ENCODE measurements at regions not wholly inside any gene's neighbourhood (a gene's known extent, or its start where the extent isn't known, plus 50 kb on each side); places are given as distances from the start of the nearest gene placed in this dataset.

DNA sequence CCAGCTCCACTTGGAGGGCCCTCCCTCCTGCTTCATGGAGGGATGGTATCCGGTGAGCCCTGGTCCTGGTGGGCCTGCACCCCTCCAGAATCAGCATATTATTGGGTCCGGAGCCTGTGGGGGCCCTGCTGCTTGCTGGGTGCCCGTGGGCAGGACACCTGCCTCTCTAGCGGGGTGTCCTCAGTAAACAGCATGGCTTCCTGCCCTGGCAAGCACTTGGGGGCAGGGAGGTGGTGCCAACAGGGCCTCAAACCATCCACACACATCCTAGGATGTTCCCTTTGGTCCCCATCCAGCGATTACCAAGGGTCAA lies 108.3 kb downstream of the CTTN start:
- no peaks in the 10 kb centered on the region for H3K9me2 ChIP-seq (ENCODE audit: insufficient read depth)
- no peaks in the 10 kb centered on the region; the same call in 1 of the 2 replicates for H4K20me1 ChIP-seq (replicated peaks; ENCODE audit: insufficient read depth)
- H3K4me3 ChIP-seq: no peak overlapping the region
- no peak for TF ChIP-seq ZNF114 (CRISPR knock-in tag; IDR thresholded peaks at IDR 0.05)
- H3K9me3 Mint-ChIP-seq: peaks cover 5% of the 10 kb centered on the region; the same call in 2 of the 3 replicates
- H3K27ac Mint-ChIP-seq: no peak overlapping the region
- peaks cover 20% of the 10 kb centered on the region for H3K27me3 Mint-ChIP-seq (ENCODE audit: insufficient read depth, low read depth, poor library complexity)
- no peaks in the 10 kb centered on the region for H3K4me1 ChIP-seq (ENCODE audit: insufficient read depth)
- H3K4me2 ChIP-seq: no peak overlapping the region
- H2AFZ ChIP-seq: no peak overlapping the region
- ATAC-seq (no peak), DNase-seq (ENCODE audit: low spot score) (no peak)
- no peaks in the 10 kb centered on the region for H3K36me3 Mint-ChIP-seq (ENCODE audit: low read depth)
- no peak overlapping the region for H3K4me3 Mint-ChIP-seq
- H3K4me1 Mint-ChIP-seq: peaks cover 36% of the 10 kb centered on the region
- no peaks in the 10 kb centered on the region for H3F3A ChIP-seq (replicated peaks; ENCODE audit: low read depth)
- no peak overlapping the region for H3K27ac ChIP-seq (ENCODE audit: low read depth)
- H3K79me2 ChIP-seq (replicated peaks; ENCODE audit: insufficient read depth): no peaks in the 10 kb centered on the region
- no peaks in the 10 kb centered on the region for H3K27me3 ChIP-seq (ENCODE audit: insufficient read depth)
- no peaks in the 10 kb centered on the region for H3K36me3 ChIP-seq (ENCODE audit: insufficient read depth)

DNA sequence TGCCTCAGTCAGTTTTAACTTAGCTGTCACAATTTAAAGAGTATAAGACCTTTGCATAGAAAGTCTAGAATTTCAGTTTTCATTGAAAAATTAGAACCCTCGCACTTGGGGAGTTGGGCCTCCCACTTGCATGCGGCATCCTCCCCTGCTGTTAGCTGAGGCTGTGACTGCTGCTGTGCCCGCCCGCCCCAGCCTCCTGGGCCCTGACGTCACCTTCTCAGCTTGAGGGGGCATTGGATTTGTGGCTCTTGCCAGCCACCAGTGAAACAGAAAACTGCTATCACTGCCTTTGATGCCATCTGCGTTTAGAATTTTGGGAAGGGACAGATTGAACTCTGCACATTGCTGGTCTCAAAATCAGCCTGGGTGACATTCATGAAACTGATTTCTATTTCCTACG lies 108.7 kb downstream of the CTTN start:
- TF ChIP-seq ZNF331 (CRISPR knock-in tag; IDR thresholded peaks at IDR 0.05; ENCODE audit: low read depth): no peak
- TF ChIP-seq, protein P1, sequence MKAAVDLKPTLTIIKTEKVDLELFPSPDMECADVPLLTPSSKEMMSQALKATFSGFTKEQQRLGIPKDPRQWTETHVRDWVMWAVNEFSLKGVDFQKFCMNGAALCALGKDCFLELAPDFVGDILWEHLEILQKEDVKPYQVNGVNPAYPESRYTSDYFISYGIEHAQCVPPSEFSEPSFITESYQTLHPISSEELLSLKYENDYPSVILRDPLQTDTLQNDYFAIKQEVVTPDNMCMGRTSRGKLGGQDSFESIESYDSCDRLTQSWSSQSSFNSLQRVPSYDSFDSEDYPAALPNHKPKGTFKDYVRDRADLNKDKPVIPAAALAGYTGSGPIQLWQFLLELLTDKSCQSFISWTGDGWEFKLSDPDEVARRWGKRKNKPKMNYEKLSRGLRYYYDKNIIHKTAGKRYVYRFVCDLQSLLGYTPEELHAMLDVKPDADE (IDR thresholded peaks at IDR 0.05): no peak
- no peak for TF ChIP-seq ZNF114 (CRISPR knock-in tag; IDR thresholded peaks at IDR 0.05)
- TF ChIP-seq JUNB (IDR thresholded peaks at IDR 0.05; ENCODE audit: unreplicated experiment): no peak
- TF ChIP-seq, protein P2, sequence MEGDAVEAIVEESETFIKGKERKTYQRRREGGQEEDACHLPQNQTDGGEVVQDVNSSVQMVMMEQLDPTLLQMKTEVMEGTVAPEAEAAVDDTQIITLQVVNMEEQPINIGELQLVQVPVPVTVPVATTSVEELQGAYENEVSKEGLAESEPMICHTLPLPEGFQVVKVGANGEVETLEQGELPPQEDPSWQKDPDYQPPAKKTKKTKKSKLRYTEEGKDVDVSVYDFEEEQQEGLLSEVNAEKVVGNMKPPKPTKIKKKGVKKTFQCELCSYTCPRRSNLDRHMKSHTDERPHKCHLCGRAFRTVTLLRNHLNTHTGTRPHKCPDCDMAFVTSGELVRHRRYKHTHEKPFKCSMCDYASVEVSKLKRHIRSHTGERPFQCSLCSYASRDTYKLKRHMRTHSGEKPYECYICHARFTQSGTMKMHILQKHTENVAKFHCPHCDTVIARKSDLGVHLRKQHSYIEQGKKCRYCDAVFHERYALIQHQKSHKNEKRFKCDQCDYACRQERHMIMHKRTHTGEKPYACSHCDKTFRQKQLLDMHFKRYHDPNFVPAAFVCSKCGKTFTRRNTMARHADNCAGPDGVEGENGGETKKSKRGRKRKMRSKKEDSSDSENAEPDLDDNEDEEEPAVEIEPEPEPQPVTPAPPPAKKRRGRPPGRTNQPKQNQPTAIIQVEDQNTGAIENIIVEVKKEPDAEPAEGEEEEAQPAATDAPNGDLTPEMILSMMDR (conservative IDR thresholded peaks at IDR 0.05; ENCODE audit: low read depth in 2 of 2): no peak
- no peak for TF ChIP-seq EZH2 (IDR thresholded peaks at IDR 0.05; ENCODE audit: low read depth, unreplicated experiment)
- no peak for TF ChIP-seq CREB1 (CRISPR knock-in tag; IDR thresholded peaks at IDR 0.05; ENCODE audit: low read depth)

More for the DNA sequence above, 108.7 kb downstream of the CTTN start:
- Histone ChIP-seq H3K79me2 (replicated peaks; ENCODE audit: insufficient read depth) (no peaks in the 10 kb centered on the region), H3K4me3 (no peak overlapping the region), H3K4me1 (ENCODE audit: insufficient read depth) (no peaks in the 10 kb centered on the region), H3K9me2 (ENCODE audit: insufficient read depth) (no peaks in the 10 kb centered on the region), H2AFZ (no peak overlapping the region), H3K27me3 (ENCODE audit: insufficient read depth) (no peaks in the 10 kb centered on the region), H4K20me1 (replicated peaks; ENCODE audit: insufficient read depth) (no peaks in the 10 kb centered on the region; the same call in 1 of the 2 replicates), H3F3A (replicated peaks; ENCODE audit: low read depth) (no peaks in the 10 kb centered on the region), H3K27ac (ENCODE audit: low read depth) (no peak overlapping the region), H3K4me2 (no peak overlapping the region), H3K36me3 (ENCODE audit: insufficient read depth) (no peaks in the 10 kb centered on the region)
- Mint-ChIP-seq H3K27me3 (ENCODE audit: insufficient read depth, low read depth, poor library complexity) (peaks cover 22% of the 10 kb centered on the region), H3K36me3 (ENCODE audit: low read depth) (no peaks in the 10 kb centered on the region), H3K9me3 (peaks cover 5% of the 10 kb centered on the region; the same call in 2 of the 3 replicates), H3K27ac (no peak overlapping the region), H3K4me3 (no peak overlapping the region), H3K4me1 (peaks cover 36% of the 10 kb centered on the region)
- ATAC-seq (no peak), DNase-seq (ENCODE audit: low spot score) (no peak)

Measured in GM23338 (cell line).